Activated CD4-positive, alpha-beta memory T cell treated with anti-CD3 and anti-CD28 coated beads for 36 hours (primary cell): ENCODE measurements at regions not wholly inside any gene's neighbourhood (a gene's known extent, or its start where the extent isn't known, plus 50 kb on each side); places are given as distances from the start of the nearest gene placed in this dataset.
A peak's percentile ranks its signal among the peaks of the same experiment; 100 is the strongest.

ENCODE experiments used
- CTCF ChIA-PET: fragments of 350-600 bp; sonication (Branson Sonifier 250); formaldehyde crosslinking; loops from one replicate; lab custom pipeline; 2021; ENCODE audit warnings: antibody characterized with exemption, inconsistent platforms; lab: Charles Lee
- POLR2A ChIA-PET: fragments of 350-600 bp; sonication (Branson Sonifier 250); formaldehyde crosslinking; loops from one replicate; lab custom pipeline; 2021; ENCODE audit warnings: antibody characterized with exemption; lab: Charles Lee
- DNase-seq: peaks from one replicate; pipeline ENCODE4 v3.0.0-alpha.2; 2020
- H3K27ac Mint-ChIP-seq: one replicate; pipeline ENCODE4 v1.8.0; 2021; ENCODE audit warnings: mixed read lengths
- H3K27me3 Mint-ChIP-seq: one replicate; pipeline ENCODE4 v1.8.0; 2021; ENCODE audit warnings: mixed read lengths
- H3K36me3 Mint-ChIP-seq: one replicate; pipeline ENCODE4 v1.8.0; 2021; ENCODE audit warnings: mixed read lengths
- H3K4me1 Mint-ChIP-seq: one replicate; pipeline ENCODE4 v1.8.0; 2021; ENCODE audit warnings: low read depth, mixed read lengths
- H3K4me3 Mint-ChIP-seq: one replicate; pipeline ENCODE4 v1.8.0; 2021; ENCODE audit warnings: mild to moderate bottlenecking, mixed read lengths
- H3K9me3 Mint-ChIP-seq: one replicate; pipeline ENCODE4 v1.8.0; 2021; ENCODE audit warnings: mixed read lengths
- intact Hi-C: fragments of 100-400 bp; cut with micrococcal nuclease; formaldehyde crosslinking; loops from one replicate; pipeline ENCODE4 v1.15.1; 2023

GRCh38 chr15:69712991-69713390, 260.4 kb downstream of the RPLP1 start:
- DNase-seq, result no peak
- ChIA-PET CTCF (no interaction called here), POLR2A (interaction anchor here (0.8 kb wide), 1 partner anchor 44 kb away, joined by 5 read pairs; no protein-coding TSS in a partner anchor)
- Mint-ChIP-seq H3K4me3 (no peak overlapping the region), H3K36me3 (peaks cover 22% of the 10 kb centered on the region), H3K9me3 (peaks cover 17% of the 10 kb centered on the region), H3K4me1 (peaks cover 52% of the 10 kb centered on the region), H3K27me3 (peaks cover 3% of the 10 kb centered on the region), H3K27ac (no peak overlapping the region)
- intact Hi-C loops, result loop anchor here (5.0 to 10.0 kb wide), 3 partner anchors 429 to 888 kb away; partner anchors contain the start of gene ANP32A

DNA sequence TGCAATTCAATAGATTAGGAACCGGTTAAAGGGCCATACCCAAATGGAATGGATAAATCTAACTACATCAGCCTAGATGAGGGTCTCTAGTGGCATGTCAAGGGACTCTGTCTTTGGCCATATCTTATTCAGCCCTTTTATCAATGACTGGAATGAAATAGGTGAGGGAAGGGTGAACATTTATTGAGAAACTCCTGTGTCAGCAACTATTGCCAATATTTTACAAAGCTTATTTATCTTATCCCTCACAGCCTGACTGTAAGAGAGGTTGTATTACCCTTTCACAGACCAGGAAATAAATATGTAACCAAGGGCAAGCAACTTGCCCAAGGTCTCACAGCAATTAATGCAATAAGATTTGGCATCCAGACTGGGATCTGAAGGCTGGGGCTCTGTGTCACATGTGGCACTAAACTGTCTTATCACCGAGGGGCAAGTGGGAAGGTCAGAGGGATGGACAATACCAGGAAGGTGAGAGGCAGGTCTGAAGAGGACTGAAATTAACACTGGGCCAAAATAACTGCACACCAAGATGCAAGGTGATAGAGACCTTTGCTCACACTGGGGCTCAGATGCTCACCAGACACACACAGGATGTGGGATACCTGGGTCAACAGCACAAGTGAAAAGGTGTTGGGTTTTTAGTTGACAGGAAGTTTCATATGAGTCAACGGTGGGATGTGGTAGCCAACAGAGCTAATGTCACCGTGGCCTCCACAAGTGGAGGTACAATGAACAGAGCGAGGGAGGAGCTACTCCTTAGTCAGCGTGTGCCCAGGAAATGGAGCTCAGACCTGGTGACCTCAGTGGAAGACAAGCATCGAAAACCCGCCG, 261.3 kb downstream of the RPLP1 start:
- Mint-ChIP-seq H3K9me3 (peaks cover 7% of the 10 kb centered on the region), H3K4me3 (peak overlapping the region; percentile 5), H3K27ac (peak overlapping the region; percentile 72), H3K27me3 (peaks cover 3% of the 10 kb centered on the region), H3K36me3 (peaks cover 14% of the 10 kb centered on the region), H3K4me1 (peaks cover 61% of the 10 kb centered on the region)
- CTCF ChIA-PET, result interaction anchor here (0.6 to 1.2 kb wide), 9 partner anchors 15 to 772 kb away, joined by 3 to 5 read pairs (median 3); partner anchors contain the start of gene TLE3
- POLR2A ChIA-PET, result interaction anchor here (1.0 to 1.1 kb wide), 5 partner anchors 30 to 386 kb away, joined by 4 to 11 read pairs (median 4); no protein-coding TSS in a partner anchor
- DNase-seq, result peak; percentile 89
- intact Hi-C loops, result loop anchor here (1.0 to 10.0 kb wide), 8 partner anchors 35 to 889 kb away; partner anchors contain the start of gene ANP32A

DNA sequence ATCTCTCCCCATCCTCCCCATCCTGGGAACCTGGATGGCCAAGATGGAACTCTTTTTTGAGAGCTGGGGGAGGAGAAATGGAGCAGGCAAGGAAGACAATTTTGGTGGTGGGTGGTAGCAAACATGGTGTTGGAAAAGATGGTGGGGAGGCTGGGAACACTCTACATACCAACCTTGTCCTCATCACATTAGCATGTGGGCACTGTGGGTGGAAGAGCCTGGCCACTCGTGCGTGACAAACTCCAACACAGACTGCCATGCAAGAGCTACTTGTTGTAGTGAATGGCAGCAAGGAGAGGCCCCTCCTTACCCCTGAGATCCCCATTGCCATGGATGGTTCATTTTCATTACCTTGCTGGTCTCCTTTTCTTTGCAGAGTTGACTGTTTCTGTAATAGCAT, 262.6 kb downstream of the RPLP1 start:
- no peak for DNase-seq
- ChIA-PET CTCF (no interaction called here), POLR2A (no interaction called here)
- H3K9me3 Mint-ChIP-seq, result no peaks in the 10 kb centered on the region
- intact Hi-C loops, result loop anchor here (2.0 to 10.0 kb wide), 3 partner anchors 540 to 890 kb away; partner anchors contain the start of gene ANP32A
- peak overlapping the region; percentile 35 for H3K27ac Mint-ChIP-seq
- peaks cover 74% of the 10 kb centered on the region for H3K4me1 Mint-ChIP-seq
- H3K27me3 Mint-ChIP-seq, result peaks cover 3% of the 10 kb centered on the region
- H3K4me3 Mint-ChIP-seq, result no peak overlapping the region
- peaks cover 6% of the 10 kb centered on the region for H3K36me3 Mint-ChIP-seq

DNA sequence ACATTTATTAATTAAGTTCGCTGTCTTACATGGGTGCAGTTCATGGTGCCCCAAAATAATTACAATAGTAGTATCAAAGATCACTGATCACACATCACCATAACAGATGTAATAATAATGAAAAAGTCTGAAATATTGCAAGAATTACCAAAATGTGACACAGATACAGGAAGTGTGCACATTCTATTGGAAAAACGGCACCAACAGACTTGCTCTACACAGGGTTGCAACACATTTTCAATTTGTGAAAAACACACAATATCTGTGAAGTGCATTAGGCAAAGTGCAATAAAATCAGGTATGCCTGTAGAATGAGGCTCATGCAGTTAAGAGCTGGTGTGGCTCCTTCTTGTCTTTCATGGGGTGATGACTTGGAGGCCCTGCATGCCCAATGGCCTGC, 265.8 kb downstream of the RPLP1 start:
- DNase-seq, result no peak
- H3K36me3 Mint-ChIP-seq, result peaks cover 4% of the 10 kb centered on the region
- POLR2A ChIA-PET, result interaction anchor here (1.8 kb wide), 1 partner anchor 38 kb away, joined by 5 read pairs; no protein-coding TSS in a partner anchor
- peaks cover 4% of the 10 kb centered on the region for H3K9me3 Mint-ChIP-seq
- no peak overlapping the region for H3K4me3 Mint-ChIP-seq
- peaks cover 3% of the 10 kb centered on the region for H3K27me3 Mint-ChIP-seq
- no peak overlapping the region for H3K27ac Mint-ChIP-seq
- peaks cover 93% of the 10 kb centered on the region for H3K4me1 Mint-ChIP-seq
- intact Hi-C loops, result loop anchor here (2.0 to 10.0 kb wide), 4 partner anchors 250 to 894 kb away; partner anchors contain the start of genes ANP32A and TLE3
- CTCF ChIA-PET, result no interaction called here

DNA sequence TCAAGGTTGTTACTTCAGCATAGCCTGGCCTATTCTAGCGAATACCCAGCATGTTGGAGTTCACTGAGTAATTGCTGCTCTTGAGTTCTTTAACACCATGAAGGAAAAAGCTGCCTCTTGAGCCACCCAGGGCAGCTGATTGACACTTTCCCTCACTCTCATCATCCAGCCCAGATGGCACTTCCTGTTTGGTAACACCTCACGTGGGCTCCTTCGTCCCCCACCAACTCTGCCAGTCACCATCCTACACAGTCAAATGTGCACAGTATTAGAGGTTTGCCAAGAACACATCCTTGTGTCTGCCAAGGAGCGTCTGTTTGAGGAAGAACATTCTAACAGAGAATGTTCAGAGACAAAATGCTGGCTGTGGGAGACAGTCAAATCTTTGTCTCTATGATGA, 266.3 kb downstream of the RPLP1 start:
- peaks cover 4% of the 10 kb centered on the region for H3K9me3 Mint-ChIP-seq
- POLR2A ChIA-PET, result interaction anchor here (1.2 to 1.8 kb wide), 2 partner anchors 39 to 381 kb away, joined by 3 to 5 read pairs; no protein-coding TSS in a partner anchor
- H3K4me3 Mint-ChIP-seq, result no peak overlapping the region
- CTCF ChIA-PET, result interaction anchor here (1.0 to 2.4 kb wide), 4 partner anchors 10 to 380 kb away, joined by 3 to 11 read pairs (median 6); partner anchors contain the start of gene TLE3
- peaks cover 3% of the 10 kb centered on the region for H3K27me3 Mint-ChIP-seq
- peaks cover 88% of the 10 kb centered on the region for H3K4me1 Mint-ChIP-seq
- peaks cover 4% of the 10 kb centered on the region for H3K36me3 Mint-ChIP-seq
- peak; percentile 67 for DNase-seq
- H3K27ac Mint-ChIP-seq, result peak overlapping the region; percentile 87
- intact Hi-C loops, result loop anchor here (1.0 to 10.0 kb wide), 7 partner anchors 36 to 894 kb away; partner anchors contain the start of genes ANP32A and TLE3

DNA sequence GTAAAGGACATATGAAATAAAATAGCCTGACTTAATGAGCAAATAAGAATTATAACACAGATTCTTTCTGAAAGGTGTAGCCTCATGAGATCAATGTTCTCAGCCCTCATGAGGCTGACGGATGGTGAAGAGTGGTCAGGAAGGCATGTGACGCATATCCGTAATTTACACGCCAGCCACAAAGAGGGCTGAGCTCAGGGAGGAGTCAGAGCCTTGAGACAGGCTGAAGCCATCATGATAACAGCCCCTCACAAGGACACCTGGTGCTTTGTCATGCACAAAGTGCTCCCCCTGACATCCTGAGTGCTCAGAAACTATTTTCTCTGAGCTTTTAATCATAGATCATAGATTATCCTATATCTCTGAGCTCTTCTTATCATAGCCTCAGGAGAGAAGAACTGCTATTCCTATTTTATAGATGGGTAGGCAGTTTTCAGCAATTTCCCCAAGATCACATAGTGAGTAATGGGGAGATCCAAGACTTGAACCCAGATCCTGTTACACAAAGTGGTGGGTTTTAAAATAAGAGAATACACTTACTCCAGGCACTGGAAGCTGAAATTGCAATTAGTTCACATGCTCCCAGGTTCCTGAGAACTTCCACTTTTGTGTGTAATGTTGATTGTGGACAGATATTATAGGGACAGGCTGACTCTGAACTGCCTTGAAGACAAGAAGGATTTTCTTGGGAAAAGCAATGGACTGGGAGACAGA, 267.1 kb downstream of the RPLP1 start:
- H3K36me3 Mint-ChIP-seq, result peaks cover 4% of the 10 kb centered on the region
- peaks cover 3% of the 10 kb centered on the region for H3K27me3 Mint-ChIP-seq
- ChIA-PET CTCF (interaction anchor here (0.8 to 2.4 kb wide), 6 partner anchors 9 to 380 kb away, joined by 3 to 11 read pairs (median 4); partner anchors contain the start of gene TLE3), POLR2A (interaction anchor here (0.8 to 1.8 kb wide), 4 partner anchors 36 to 785 kb away, joined by 3 to 5 read pairs (median 4); no protein-coding TSS in a partner anchor)
- H3K4me3 Mint-ChIP-seq, result no peak overlapping the region
- intact Hi-C loops, result loop anchor here (1.0 to 10.0 kb wide), 7 partner anchors 36 to 895 kb away; partner anchors contain the start of genes ANP32A and TLE3
- peak overlapping the region; percentile 87 for H3K27ac Mint-ChIP-seq
- DNase-seq, result peak; percentile 83
- peaks cover 4% of the 10 kb centered on the region for H3K9me3 Mint-ChIP-seq
- peaks cover 84% of the 10 kb centered on the region for H3K4me1 Mint-ChIP-seq

- Mint-ChIP-seq H3K36me3 (peaks cover 2% of the 10 kb centered on the region), H3K9me3 (peaks cover 4% of the 10 kb centered on the region), H3K4me1 (peaks cover 82% of the 10 kb centered on the region), H3K27ac (peak overlapping the region; percentile 73), H3K4me3 (no peak overlapping the region), H3K27me3 (peaks cover 3% of the 10 kb centered on the region)
- CTCF ChIA-PET, result interaction anchor here (0.9 to 2.4 kb wide), 3 partner anchors 8 to 145 kb away, joined by 3 to 11 read pairs (median 7); no protein-coding TSS in a partner anchor
- intact Hi-C loops, result no loop called here
- POLR2A ChIA-PET, result interaction anchor here (0.8 to 1.8 kb wide), 3 partner anchors 35 to 784 kb away, joined by 3 to 5 read pairs (median 4); no protein-coding TSS in a partner anchor
- no peak for DNase-seq
Measured at GRCh38 chr15:69720536-69720935, 267.9 kb downstream of the RPLP1 start.

GRCh38 chr15:69722924-69723323, 270.3 kb downstream of the RPLP1 start:
- H3K4me3 Mint-ChIP-seq, result no peak overlapping the region
- intact Hi-C loops, result no loop called here
- no peak for DNase-seq
- no peak overlapping the region for H3K27ac Mint-ChIP-seq
- peaks cover 74% of the 10 kb centered on the region for H3K4me1 Mint-ChIP-seq
- ChIA-PET POLR2A (interaction anchor here (0.7 to 1.6 kb wide), 3 partner anchors 27 to 373 kb away, joined by 4 to 5 read pairs (median 4); no protein-coding TSS in a partner anchor), CTCF (interaction anchor here (0.5 to 1.2 kb wide), 6 partner anchors 8 to 744 kb away, joined by 3 to 4 read pairs (median 3); no protein-coding TSS in a partner anchor)
- peaks cover 2% of the 10 kb centered on the region for H3K27me3 Mint-ChIP-seq
- no peaks in the 10 kb centered on the region for H3K36me3 Mint-ChIP-seq
- H3K9me3 Mint-ChIP-seq, result peaks cover 4% of the 10 kb centered on the region

GRCh38 chr15:69723404-69724096, 270.9 kb downstream of the RPLP1 start:
- H3K4me3 Mint-ChIP-seq, result no peak overlapping the region
- no peak overlapping the region for H3K27ac Mint-ChIP-seq

DNA sequence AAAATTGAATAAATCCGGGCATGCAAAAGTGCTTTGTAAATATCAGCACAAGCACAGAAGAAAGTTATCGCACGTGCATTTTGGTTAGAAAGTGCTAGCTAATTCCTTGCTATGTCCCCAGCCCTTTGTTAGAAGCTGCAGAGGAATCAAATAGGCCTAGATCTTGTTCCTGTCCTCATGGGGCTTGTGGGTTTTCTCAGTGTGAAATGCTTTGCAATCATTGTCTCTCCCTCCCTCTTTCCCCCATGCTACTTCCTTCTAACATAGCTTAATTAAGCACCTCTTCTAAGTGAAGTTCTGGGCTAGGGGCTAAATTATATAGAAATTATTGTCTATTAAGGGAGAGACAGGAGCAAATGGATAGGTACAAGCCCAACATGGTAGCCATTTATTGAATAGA, 271.7 kb downstream of the RPLP1 start:
- no peaks in the 10 kb centered on the region for H3K36me3 Mint-ChIP-seq
- POLR2A ChIA-PET, result interaction anchor here (1.0 to 1.6 kb wide), 2 partner anchors 370 to 371 kb away, joined by 3 to 4 read pairs; no protein-coding TSS in a partner anchor
- peaks cover 4% of the 10 kb centered on the region for H3K27me3 Mint-ChIP-seq
- no peak overlapping the region for H3K27ac Mint-ChIP-seq
- CTCF ChIA-PET, result interaction anchor here (0.6 to 1.0 kb wide), 4 partner anchors 64 to 765 kb away, joined by 3 to 4 read pairs (median 3); no protein-coding TSS in a partner anchor
- peaks cover 65% of the 10 kb centered on the region for H3K4me1 Mint-ChIP-seq
- intact Hi-C loops, result no loop called here
- DNase-seq, result no peak
- no peak overlapping the region for H3K4me3 Mint-ChIP-seq
- peaks cover 4% of the 10 kb centered on the region for H3K9me3 Mint-ChIP-seq

More at GRCh38 chr15:69723404-69724096, 270.9 kb downstream of the RPLP1 start:
- Mint-ChIP-seq H3K36me3 (no peaks in the 10 kb centered on the region), H3K27me3 (peaks cover 4% of the 10 kb centered on the region), H3K9me3 (peaks cover 4% of the 10 kb centered on the region), H3K4me1 (peaks cover 67% of the 10 kb centered on the region)
- ChIA-PET POLR2A (interaction anchor here (1.6 kb wide), 1 partner anchor 372 kb away, joined by 4 read pairs; no protein-coding TSS in a partner anchor), CTCF (interaction anchor here (0.7 to 1.2 kb wide), 5 partner anchors 10 to 743 kb away, joined by 3 to 4 read pairs (median 3); no protein-coding TSS in a partner anchor)
- no peak for DNase-seq
- intact Hi-C loops, result no loop called here
